WERI-Rb-1 (cell line): ENCODE measurements at regions not wholly inside any gene's neighbourhood (a gene's known extent, or its start where the extent isn't known, plus 50 kb on each side); places are given as distances from the start of the nearest gene placed in this dataset.
"Not testable (repeated sequence)": the region's sequence is repeated elsewhere in the genome, so short reads cannot be mapped to it uniquely, and the experiment has no call there.

Experiments used
- DNase-seq: peaks from one replicate; pipeline ENCODE4 v3.0.0-alpha.2; 2020
- H3K27ac ChIP-seq: fragments of 250-450 bp; sonication (Bioruptor Pico); 2 replicates; pipeline ENCODE4 v1.5.1; 2020; ENCODE audit warnings: mild to moderate bottlenecking, moderate library complexity
- H3K27me3 ChIP-seq: fragments of 250-450 bp; sonication (Bioruptor Pico); 2 replicates; pipeline ENCODE4 v1.5.1; 2021; ENCODE audit warnings: mild to moderate bottlenecking, low read depth, moderate library complexity; ENCODE audit not compliant: insufficient read depth, severe bottlenecking
- H3K36me3 ChIP-seq: fragments of 250-450 bp; sonication (Bioruptor Pico); 2 replicates; pipeline ENCODE4 v1.5.1; 2020; ENCODE audit warnings: mild to moderate bottlenecking, moderate library complexity
- H3K4me3 ChIP-seq: 2 replicates; pipeline ENCODE4 v1.5.1; 2011; ENCODE audit warnings: low read depth, mild to moderate bottlenecking, control low read depth, low read length
- H3K9me3 ChIP-seq: fragments of 250-450 bp; sonication (Bioruptor Pico); 2 replicates; pipeline ENCODE4 v1.5.1; 2021; ENCODE audit warnings: mild to moderate bottlenecking, moderate library complexity; ENCODE audit not compliant: severe bottlenecking
- CTCF ChIP-seq: IDR thresholded peaks from 2 replicates; pipeline ENCODE4 v1.5.1; 2011; ENCODE audit warnings: low read depth, mild to moderate bottlenecking, control low read depth, inconsistent platforms, low read length

- no peak for DNase-seq
- no peak overlapping the region for H3K27ac ChIP-seq
- H3K36me3 ChIP-seq = no peaks in the 10 kb centered on the region
- no peak overlapping the region for H3K4me3 ChIP-seq
- no peaks in the 10 kb centered on the region for H3K27me3 ChIP-seq
- H3K9me3 ChIP-seq = no peaks in the 10 kb centered on the region
- TF ChIP-seq CTCF = no peak
Measured at GRCh38 chr20:19918965-19919329, 98.2 kb upstream of the NAA20 start.

GRCh38 chr20:19920381-19921138, 96.6 kb upstream of the NAA20 start:
- no peaks in the 10 kb centered on the region for H3K36me3 ChIP-seq
- DNase-seq = no peak
- H3K9me3 ChIP-seq = no peaks in the 10 kb centered on the region
- TF ChIP-seq CTCF = no peak
- H3K27me3 ChIP-seq = no peaks in the 10 kb centered on the region
- no peak overlapping the region for H3K4me3 ChIP-seq
- H3K27ac ChIP-seq = no peak overlapping the region

GRCh38 chr20:19921284-19921793, 95.8 kb upstream of the NAA20 start:
- no peak for TF ChIP-seq CTCF
- H3K9me3 ChIP-seq = no peaks in the 10 kb centered on the region
- H3K27ac ChIP-seq = no peak overlapping the region
- no peaks in the 10 kb centered on the region for H3K27me3 ChIP-seq
- no peak for DNase-seq
- no peak overlapping the region for H3K4me3 ChIP-seq
- no peaks in the 10 kb centered on the region for H3K36me3 ChIP-seq

- not testable (repeated sequence) for H3K27me3 ChIP-seq, H3K36me3 ChIP-seq, DNase-seq, H3K9me3 ChIP-seq, H3K4me3 ChIP-seq, H3K27ac ChIP-seq
Measured at GRCh38 chr20:19921829-19922228, 95.3 kb upstream of the NAA20 start.

- no peak for TF ChIP-seq CTCF
- H3K9me3 ChIP-seq = no peaks in the 10 kb centered on the region
- H3K4me3 ChIP-seq = no peak overlapping the region
- no peaks in the 10 kb centered on the region for H3K36me3 ChIP-seq
- no peak for DNase-seq
- no peaks in the 10 kb centered on the region for H3K27me3 ChIP-seq
- no peak overlapping the region for H3K27ac ChIP-seq
Measured at GRCh38 chr20:19922716-19923115, 94.4 kb upstream of the NAA20 start.

- Histone ChIP-seq H3K27me3 (no peaks in the 10 kb centered on the region), H3K27ac (no peak overlapping the region), H3K9me3 (no peaks in the 10 kb centered on the region), H3K4me3 (no peak overlapping the region), H3K36me3 (no peaks in the 10 kb centered on the region)
- TF ChIP-seq CTCF = no peak
- DNase-seq = no peak
Measured at GRCh38 chr20:19923762-19924161, 93.4 kb upstream of the NAA20 start.
